TTC549 (cell line): ENCODE measurements at regions not wholly inside any gene's neighbourhood (a gene's known extent, or its start where the extent isn't known, plus 50 kb on each side); places are given as distances from the start of the nearest gene placed in this dataset.

Experiments used
- FAIRE-seq: peaks from 2 replicates; lab custom pipeline; 2012; peaks lifted over from hg19 to GRCh38; lab: Jason Lieb, UNC

DNA sequence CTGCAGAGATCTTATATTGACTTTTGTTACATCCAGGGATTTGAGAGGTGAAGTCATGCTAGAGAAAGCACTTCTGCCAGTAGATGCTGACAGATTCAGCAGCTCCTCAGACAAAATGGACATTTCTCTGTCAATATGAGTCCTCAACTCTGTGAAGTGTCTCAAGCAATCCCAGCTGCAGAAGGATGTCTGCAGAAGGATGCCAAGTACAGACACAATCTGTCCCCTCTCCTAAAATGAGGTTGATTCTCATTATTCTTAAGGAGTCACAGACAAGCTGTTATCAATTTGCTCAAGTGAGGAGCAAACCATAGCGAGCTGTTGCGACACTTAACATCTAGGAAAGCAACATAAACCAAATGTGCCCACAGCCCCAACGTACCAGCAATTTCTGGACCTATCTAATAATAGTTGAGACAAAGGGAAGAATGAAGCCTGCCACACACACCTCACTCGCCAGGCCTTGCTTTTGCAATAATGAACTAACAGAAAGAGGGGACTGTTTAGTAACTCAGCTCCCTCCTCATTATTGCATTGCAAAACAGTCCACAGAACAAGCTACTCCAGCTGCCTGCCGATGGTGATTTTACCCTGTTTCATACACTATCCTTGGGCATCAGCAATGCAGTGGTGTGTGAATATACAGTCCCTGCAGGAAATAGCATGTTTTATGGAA, 364.2 kb upstream of the PDE4D start:
- no peak for FAIRE-seq

DNA sequence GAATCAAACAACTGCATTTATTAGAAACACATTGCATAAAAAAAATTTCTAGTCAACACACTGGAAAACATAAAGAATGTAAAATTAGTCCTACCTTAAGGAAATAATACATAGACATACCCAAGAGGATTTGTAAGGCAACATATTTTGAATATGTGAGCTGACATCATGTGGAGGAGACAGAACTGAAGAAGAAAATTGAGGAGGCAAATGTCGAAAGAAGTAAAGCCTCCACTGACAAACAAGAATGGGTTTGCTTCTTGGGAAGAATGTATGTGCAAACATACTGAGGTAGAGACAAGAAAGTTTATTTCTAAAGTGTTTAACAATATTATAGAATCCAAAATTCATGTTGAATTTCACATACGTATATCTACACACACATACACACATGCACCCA, 363.0 kb upstream of the PDE4D start:
- no peak for FAIRE-seq

DNA sequence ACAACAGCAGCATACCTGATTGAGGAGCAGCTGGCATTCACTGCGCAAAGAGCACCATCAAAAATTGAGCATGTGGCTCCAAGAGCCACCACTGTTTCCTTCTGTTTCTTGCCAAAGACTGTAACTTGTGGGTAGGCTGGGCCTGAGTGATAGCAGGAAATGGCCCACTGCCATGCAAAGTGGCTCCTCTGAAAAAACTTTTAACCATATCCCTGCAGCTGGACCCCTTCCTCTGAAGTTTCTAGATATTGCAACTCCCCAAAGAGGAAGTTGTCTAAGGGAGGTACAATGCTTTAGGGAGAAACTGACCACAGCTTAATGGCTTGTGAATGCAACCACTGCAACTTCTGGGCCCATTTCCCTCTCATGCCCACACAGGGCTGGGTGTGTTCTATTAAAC, 355.4 kb upstream of the PDE4D start:
- FAIRE-seq = no peak

DNA sequence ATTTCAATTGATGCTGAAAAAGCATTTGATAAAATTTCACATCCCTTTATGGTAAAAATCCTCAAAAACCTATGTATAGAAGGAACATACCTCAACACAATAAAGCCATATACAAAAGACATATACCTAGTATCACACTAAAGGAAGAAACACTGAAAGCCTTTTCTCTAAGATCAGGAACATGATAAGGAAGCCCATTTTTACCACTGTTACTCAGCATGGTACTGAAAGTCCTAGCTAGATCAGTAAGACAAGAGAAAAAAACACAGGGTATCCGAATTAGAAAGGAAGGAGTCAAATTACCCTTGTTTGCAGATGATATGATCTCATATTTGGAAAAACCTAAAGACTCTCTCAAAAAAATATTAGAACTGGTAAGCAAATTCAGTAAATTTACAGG, 350.2 kb upstream of the PDE4D start:
- FAIRE-seq = no peak

DNA sequence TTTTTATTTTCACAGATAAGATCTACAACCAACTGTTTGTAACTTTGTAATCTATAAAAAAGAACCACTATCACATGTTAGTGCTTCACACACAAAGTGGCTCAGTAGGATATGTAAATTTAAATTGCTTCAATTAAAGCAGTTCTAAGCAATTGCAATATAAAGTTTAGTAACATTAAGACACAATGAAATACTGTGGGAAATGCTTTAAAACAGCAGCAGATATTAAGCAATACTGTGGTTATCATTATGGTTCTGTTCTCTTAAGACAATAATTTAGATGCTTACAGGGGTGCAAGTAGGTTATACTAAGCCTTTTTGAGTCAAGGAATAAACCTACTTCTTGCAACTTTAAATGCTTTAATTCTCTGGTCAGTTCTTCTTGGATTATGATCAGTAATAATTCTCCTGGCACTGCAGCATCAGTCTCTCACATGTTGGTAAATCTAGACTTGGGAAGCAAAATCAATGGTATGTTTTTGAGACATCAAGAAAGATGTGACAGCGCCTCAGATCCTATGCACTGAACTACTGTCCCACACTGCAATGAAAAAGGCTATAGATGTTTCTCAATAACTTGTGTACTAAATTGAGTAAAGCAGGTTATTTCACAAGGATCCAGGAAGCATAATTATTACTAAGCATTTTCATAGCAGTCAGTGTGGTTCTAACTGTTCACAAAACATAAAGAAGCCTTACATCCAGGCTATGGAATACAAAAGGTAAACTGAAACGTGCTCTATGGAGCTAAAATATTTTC, 338.7 kb upstream of the PDE4D start:
- no peak for FAIRE-seq

DNA sequence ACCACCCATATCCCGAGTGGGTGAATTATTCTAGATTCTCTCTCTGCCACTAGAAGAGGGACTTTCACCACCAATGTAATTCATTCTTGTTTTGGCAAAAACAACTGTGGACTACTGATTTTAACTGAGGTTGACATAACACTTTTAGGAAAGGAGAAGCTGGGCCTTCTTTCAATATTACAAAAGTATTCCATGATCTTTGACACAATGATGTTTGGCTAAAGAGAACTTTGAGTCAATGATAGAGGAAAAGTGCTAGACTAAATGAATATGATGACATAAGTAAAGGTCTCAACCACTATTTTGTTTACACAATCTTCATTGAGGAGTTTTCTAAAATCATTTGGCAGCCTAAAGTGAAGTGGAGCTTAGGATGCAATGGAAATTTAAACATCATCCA, 336.9 kb upstream of the PDE4D start:
- FAIRE-seq = no peak

DNA sequence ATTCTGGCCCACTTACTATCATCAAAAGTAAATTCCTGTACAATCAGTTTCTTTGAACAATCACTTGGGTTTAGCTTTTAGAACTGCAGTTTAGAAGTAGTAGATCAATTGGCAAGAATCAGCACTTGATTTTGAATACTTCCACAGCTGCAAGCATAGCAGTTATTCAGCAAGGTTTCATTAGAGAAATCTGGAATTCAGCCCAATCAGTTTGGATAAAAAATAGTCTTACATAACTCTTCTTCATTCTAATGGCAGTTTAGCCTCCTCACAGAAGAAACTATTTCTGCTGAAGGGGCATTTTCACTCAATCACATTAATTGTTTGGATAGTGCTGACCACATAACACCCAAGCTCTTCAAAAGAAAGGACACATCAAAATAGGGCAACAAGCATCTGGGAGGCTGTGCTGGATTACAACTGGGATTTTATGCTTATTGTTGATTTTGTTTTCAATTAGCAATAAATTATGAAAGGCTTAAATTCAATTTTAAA, 336.2 kb upstream of the PDE4D start:
- no peak for FAIRE-seq

DNA sequence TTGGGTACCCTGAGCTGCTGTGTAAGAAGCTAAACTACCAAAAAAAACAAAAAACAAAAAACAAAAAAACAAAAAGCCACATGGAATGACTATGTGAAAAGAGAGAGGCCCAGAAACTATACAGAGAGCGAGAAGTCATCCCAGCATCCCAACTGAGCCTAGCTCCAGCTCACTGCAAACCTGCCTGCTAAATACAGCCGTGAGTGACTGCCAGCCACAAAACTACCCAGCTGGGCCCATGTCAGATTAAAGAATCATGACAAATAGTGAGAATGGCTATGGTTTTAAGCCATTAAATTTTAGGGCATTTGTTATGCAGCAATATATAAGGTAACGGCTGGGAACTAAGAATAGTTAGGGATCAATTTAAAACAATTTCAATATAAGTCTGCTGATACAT, 335.1 kb upstream of the PDE4D start:
- FAIRE-seq = no peak

DNA sequence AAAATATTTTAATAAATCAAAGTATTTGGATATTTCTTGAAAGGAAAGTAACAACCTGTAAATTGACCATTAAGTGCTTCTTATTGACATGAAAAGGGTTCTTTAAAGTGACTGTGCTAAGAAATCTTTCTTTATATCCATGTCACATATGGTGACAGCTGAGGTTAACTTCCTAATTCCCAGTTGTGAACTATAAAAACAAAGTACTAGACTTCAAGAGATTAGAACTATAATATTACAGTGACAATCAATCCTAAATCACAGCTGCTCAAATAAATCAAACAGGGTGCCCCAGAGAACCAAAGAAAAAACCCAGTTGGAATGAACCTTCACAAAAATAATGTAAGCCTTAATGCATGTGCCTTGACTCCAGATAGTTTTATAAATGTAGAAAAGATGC, 332.6 kb upstream of the PDE4D start:
- no peak for FAIRE-seq

DNA sequence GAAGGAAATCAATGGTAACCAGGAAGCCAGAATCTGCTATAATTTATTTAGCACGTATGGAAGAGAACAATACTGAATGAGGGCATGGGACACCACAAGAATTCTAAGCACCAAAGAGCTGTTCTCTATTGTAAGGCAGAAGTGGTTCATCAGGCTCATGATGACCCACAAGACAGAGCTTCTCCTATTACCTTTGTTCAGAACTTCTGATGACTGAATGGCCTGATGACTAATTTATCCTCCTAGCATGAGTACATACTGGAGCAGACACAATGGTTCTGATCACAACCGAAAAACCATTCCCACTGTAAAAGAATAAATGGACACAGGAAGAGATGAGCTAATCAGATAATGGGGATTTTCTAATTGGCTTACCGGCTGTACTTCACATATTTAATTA, 329.8 kb upstream of the PDE4D start:
- no peak for FAIRE-seq

DNA sequence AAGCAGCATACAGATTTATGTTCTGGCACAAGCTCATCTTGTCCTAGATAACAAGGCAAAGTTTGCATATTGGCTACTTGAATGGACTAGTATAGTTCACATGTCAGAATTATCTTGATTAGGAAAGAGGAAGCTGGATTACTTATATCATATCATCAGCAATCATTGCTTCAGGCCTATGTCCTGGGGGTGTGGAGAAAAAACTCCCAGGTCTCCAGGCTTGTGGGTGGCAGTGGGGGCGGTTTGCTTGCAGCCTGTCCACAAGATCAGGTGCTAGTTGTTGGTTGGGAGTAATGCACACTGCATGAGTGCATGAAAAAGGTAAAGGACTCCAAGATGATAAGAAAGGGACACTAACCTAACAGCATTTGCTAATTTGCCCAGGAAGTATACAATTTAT, 326.4 kb upstream of the PDE4D start:
- FAIRE-seq = no peak

DNA sequence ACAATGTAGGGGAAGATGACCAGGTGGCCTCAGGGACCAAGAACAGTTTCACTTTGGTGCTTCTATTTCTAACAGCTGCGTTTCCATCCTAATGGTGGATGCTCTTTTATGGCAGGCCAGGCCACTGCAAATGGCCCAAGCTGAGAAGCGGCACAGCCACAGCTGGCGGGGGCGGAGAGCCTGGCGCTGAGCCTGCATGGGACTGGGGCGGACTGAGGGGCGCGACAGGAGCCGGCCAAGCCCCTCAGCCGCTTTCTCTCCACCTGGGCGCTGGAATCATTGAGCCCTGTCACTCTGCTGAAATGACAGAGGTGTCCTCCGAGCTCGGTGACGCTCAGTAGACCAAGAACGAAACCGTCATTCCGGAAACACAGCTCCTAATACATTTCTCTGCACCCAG, 317.3 kb upstream of the PDE4D start:
- FAIRE-seq = no peak

DNA sequence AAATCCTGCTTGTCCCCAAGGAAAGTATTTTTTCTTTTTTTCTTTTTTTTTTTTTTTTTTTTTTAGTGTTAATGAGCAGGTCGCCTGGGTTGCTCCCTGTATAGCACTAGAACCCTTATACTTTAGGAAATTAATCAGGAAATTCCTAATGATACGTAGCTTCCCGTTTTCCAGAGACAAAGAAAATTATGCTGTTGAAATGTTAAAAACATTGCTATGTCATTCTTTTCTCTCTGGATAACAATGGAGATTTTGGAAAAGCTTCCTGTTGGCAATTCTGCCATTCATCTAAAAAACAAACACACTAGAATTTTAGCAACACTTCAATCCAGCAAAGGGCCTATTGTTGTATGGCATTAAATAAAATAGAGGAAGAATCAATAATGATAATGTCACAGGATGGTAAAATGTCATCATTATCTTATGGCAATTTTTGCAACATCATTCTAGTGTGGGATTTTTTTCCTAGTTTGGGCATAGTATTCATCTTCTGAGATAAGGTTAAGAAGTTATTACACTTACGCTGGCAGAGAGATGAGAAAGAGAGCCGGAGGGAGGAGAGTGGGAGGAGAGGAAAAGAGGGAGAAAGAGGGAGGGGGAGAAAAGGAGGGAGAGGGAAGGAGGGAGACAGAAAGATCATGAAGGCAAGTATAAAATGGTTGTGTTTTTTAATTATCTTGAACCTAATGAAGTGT, 315.8 kb upstream of the PDE4D start:
- FAIRE-seq = no peak

DNA sequence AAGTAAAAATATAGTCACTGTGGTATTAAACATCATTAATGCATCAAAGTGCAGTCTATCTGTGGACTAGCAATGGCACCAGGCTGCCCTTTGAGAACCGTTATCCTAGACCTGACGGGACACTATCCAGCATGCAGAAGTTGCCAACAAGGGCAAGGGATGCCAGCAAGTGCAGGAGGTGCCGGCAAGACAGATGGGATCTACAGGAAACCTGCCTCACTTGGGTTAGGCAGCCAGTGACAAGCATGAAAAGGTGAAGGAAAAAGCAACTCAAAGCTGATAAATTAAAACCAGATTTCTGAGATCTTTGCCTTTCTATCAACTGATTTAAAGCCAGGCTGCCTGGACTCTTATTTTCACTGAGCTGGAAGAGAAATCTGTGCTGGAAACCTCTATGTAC, 315.2 kb upstream of the PDE4D start:
- FAIRE-seq = no peak

DNA sequence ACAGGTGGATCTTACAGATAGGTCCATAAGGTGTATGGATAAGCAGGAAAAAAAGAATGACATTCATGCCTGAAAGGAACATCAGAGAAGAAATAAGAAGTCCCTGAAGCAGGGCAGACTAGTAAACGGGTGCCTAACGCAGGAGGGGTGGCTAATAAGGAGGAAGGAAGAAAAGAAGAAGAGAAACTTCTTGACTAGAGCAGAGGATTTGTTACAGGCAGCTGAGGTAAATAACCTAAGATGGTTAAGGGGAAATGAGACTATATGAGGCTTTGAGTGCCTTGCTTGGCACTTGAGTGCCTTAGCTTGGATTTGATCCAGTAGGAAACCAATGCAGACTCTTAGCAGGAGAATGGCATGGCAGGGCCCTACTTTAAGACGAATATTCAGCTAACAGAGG, 313.5 kb upstream of the PDE4D start:
- FAIRE-seq = no peak

DNA sequence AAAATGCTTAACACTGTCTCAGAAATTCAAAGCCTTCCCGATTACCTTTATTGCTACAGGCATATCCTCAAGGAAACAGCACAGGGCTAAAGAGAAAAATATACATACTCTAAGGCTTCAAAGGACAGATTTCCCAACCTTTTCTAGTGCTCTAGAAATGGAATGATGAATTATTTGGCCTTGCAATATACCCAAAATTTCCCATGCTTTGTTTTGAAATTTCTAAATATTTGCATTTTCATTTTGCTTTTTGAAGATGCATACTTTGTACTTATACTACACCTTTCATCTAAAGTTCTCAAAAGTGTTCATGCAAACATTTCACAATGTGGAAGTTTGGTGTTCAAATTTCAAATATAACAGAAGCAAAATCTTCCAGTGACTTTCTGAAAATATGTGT, 312.7 kb upstream of the PDE4D start:
- no peak for FAIRE-seq

DNA sequence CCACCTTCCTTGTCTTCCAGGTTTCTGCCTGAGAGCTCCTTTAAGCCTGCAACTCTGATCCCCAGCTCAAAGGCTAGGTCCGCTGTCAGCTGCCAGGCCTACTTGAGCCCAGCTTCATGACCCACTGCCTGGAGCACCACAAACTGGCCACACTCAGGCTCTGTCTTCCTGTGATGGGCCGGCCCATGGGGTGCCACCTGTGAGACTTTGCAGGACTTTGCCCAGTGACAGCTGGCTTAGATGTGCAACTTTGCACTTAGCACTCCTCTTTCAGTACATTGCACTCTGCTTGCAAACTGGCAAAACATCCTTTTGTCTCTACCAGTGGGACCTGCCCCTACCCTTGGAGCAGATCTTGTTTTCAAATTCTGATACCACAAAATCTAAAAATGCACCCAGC, 311.5 kb upstream of the PDE4D start:
- FAIRE-seq = no peak

DNA sequence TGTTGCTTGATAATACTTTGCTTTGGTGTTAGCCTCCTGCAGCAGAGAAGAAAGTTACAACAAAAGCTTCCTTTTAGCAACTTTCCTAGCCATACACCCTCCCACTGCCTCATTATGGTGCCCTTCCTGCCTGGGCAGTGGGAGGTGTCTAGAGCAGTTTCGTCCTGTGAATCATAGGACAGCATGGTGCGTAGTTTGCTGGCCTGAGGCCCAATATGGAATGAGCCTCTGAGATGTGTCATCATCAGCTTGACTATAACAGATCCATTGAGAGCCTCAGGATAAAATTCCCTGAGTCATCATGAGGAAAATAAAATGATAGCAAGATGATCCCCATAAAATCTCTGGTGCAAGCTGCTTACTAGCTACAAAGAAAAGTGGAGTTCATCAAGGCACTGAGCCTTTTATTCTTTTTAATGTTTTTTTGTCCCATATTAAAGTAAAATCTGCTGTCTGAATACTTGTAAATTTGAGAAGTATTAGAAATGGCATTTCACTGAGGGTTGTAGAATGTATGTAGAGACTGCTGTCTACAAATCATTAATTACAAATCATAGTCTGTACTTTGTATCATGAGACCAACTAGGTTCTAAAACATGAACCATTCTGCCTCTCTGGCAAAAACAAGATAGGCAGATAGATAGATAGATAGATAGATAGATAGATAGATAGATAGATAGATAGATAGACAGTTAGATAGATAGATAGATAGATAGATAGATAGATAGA, 303.0 kb upstream of the PDE4D start:
- no peak for FAIRE-seq

DNA sequence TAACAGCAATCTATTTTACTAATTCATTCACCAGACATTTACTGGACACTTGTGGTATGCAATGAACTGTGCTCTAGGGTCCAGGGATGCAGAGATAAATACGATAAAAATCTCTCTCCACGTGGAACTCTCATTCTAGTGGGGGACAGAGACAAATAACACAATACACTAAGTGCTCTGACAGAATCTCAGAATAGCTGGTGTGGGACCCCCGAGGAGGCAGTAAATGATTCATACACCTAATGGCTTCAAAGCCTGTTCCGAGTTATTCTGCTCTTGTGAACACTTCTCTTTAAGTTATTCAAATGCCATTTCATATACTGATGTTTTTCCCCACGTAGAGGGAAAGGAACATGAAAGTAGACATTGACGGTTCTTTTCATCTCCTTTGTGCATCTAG, 302.0 kb upstream of the PDE4D start:
- FAIRE-seq = no peak

DNA sequence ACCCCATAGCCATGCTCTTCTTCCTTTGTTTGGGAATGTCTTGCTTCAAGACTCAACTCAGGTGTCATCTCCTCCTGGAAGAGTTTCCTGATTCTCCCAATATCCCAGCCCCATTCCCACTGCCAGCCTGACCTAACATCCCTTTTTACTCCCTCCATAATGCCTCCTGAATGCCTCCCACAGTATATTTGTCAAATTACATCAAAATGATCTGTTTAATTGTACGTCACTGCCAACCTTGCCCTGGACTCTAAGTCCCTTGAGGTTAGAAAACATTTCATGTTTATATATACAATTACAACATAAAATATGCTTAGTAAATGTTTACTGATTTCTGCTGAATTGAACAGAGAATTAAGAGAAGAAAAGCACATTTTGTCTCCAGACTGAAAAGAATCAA, 301.6 kb upstream of the PDE4D start:
- no peak for FAIRE-seq

DNA sequence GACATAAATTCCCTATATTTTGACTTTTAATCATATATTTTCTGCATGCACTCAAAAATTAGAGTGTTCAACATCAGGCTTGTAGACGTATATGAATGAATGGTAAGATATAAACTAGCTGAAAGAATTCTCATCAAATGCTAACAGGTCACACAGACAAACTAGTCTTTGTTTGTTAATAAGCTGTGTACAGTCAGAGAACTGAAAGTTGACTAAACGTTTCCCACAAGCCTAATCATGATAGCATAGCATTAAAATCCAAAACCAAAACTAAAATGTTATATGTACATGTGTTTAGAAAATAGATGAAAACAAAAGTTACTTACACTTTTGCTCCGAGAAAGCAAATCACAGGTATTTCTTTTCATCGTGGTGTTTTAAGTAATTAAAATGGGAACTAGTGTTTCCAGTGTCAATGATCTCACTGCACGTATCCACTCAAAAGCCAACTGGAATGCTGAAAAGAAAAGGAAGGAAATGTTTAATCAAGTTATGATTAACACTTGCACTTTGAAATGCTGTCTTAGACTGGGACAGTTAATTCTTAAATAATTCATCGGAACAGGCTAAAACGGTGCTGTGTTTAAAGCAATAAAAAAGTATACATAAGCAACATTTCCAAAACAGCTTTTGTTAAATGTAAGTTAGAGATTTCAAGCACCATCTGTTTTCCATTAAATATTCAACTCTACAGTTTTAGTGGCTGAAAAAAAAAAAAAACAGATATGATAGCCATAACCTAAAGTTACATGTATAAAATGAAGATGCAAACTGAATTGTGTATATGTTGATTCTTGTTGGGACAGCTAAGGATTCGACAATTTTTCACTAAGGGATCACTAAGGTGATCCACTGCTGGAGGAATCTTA, 291.9 kb upstream of the PDE4D start:
- FAIRE-seq = no peak

DNA sequence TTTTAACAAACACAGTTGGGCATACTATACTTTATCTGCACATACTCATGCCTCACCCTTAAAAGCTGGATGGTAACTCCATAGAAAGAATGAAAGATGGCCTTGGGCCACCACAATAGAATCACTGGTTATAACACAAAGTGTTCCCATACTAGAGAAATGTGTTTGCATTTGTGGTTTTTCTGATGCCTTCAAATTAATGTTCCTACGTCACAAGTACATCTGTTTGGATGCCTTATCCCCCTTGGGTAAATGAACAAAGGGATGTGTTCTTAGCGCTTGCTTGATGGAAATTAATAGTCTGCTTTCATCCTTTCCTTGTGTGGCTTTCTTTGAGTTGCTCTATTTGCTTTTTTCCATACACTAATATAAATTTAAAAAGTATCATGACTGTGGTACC, 291.1 kb upstream of the PDE4D start:
- no peak for FAIRE-seq
